Osteoblast (primary cell): ENCODE measurements at regions not wholly inside any gene's neighbourhood (a gene's known extent, or its start where the extent isn't known, plus 50 kb on each side); places are given as distances from the start of the nearest gene placed in this dataset.

Experiments used
- DNase-seq: peaks from one replicate; pipeline ENCODE4 v3.0.0; 2011; ENCODE audit warnings: low spot score, mixed read lengths; ENCODE audit not compliant: insufficient read length; ENCODE audit errors: missing footprints
- H2AFZ ChIP-seq: 2 replicates; pipeline ENCODE4 v1.6.0; 2011; ENCODE audit warnings: mild to moderate bottlenecking, low read length
- H3K27ac ChIP-seq: 2 replicates; pipeline ENCODE4 v1.5.1; 2011; ENCODE audit warnings: mild to moderate bottlenecking, low read depth, low read length, moderate library complexity
- H3K27me3 ChIP-seq: 2 replicates; pipeline ENCODE4 v1.6.0; 2012; ENCODE audit warnings: mild to moderate bottlenecking, control low read depth, inconsistent platforms, low read length, moderate library complexity; ENCODE audit not compliant: insufficient read depth
- H3K36me3 ChIP-seq: 2 replicates; pipeline ENCODE4 v1.5.1; 2011; ENCODE audit warnings: mild to moderate bottlenecking, low read length, control low read depth, moderate library complexity; ENCODE audit not compliant: insufficient read depth
- H3K4me1 ChIP-seq: 2 replicates; pipeline ENCODE4 v1.5.1; 2011; ENCODE audit warnings: mild to moderate bottlenecking, low read length, control low read depth, moderate library complexity; ENCODE audit not compliant: insufficient read depth
- H3K4me2 ChIP-seq: 2 replicates; pipeline ENCODE4 v1.6.0; 2011; ENCODE audit warnings: mild to moderate bottlenecking, low read length; ENCODE audit not compliant: insufficient read depth
- H3K4me3 ChIP-seq: fragments of 200-600 bp; sonication (generic); 3 replicates; pipeline ENCODE4 v1.5.1; 2012; ENCODE audit warnings: mild to moderate bottlenecking, low read length, inconsistent platforms; ENCODE audit not compliant: insufficient read depth
- H3K79me2 ChIP-seq: 2 replicates; pipeline ENCODE4 v1.6.0; 2012; ENCODE audit warnings: mild to moderate bottlenecking, low read length, control low read depth, inconsistent platforms; ENCODE audit not compliant: insufficient read depth
- H3K9me3 ChIP-seq: 2 replicates; pipeline ENCODE4 v1.5.1; 2011; ENCODE audit warnings: low read depth, low read length, control low read depth
- H4K20me1 ChIP-seq: 2 replicates; pipeline ENCODE4 v1.6.0; 2012; ENCODE audit warnings: mild to moderate bottlenecking, low read length, control low read depth; ENCODE audit not compliant: insufficient read depth
- TF ChIP-seq, protein P1 (sequence below): IDR thresholded peaks from 2 replicates; pipeline ENCODE4 v1.5.1; 2011; ENCODE audit warnings: mild to moderate bottlenecking, low read depth, low read length, moderate library complexity; ENCODE audit errors: extremely low read depth

DNA sequence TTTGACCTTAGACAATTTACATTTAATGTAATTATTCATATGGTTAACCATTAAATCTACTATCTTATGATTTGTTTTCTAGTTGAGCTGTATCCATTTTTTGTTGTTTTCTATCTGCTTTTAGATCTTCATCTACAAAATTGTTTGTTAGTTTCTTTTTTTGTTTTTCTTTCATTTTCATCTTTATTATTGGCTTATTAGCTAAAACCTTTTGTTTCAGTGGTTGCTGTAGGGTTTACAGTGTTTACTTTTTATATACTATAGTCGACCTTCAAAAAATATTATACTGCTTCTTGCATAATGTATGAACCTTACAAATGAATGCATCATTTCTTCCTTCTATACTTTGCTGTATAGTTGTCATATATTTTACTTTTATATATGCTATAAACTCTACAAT, 651.6 kb upstream of the PLXNA2 start:
- Histone ChIP-seq H2AFZ (no peak overlapping the region), H3K27me3 (no peaks in the 10 kb centered on the region), H3K79me2 (no peaks in the 10 kb centered on the region), H3K4me3 (no peak overlapping the region), H3K4me2 (no peak overlapping the region), H4K20me1 (no peaks in the 10 kb centered on the region), H3K9me3 (no peaks in the 10 kb centered on the region), H3K36me3 (no peaks in the 10 kb centered on the region), H3K4me1 (no peaks in the 10 kb centered on the region), H3K27ac (no peak overlapping the region)
- TF ChIP-seq, protein P1, sequence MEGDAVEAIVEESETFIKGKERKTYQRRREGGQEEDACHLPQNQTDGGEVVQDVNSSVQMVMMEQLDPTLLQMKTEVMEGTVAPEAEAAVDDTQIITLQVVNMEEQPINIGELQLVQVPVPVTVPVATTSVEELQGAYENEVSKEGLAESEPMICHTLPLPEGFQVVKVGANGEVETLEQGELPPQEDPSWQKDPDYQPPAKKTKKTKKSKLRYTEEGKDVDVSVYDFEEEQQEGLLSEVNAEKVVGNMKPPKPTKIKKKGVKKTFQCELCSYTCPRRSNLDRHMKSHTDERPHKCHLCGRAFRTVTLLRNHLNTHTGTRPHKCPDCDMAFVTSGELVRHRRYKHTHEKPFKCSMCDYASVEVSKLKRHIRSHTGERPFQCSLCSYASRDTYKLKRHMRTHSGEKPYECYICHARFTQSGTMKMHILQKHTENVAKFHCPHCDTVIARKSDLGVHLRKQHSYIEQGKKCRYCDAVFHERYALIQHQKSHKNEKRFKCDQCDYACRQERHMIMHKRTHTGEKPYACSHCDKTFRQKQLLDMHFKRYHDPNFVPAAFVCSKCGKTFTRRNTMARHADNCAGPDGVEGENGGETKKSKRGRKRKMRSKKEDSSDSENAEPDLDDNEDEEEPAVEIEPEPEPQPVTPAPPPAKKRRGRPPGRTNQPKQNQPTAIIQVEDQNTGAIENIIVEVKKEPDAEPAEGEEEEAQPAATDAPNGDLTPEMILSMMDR = no peak
- no peak for DNase-seq

DNA sequence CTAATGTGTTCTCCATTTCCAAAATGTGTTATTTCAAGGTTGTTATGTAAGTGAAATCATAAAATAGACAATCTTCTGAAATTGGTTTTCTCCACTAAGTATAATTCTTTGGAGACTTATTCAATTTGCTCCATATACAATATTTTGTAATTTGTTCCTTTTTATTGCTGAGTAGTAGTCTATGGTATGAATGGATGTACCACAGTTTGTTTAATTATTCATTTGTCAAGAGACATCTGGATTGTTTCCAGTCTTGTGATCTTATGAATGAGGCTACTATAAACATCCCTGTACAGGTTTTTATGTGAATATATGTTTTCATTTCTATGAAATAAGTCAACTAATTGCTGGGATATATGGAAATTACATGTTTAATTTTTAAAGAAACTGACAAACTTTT, 652.6 kb upstream of the PLXNA2 start:
- H3K4me2 ChIP-seq = no peak overlapping the region

DNA sequence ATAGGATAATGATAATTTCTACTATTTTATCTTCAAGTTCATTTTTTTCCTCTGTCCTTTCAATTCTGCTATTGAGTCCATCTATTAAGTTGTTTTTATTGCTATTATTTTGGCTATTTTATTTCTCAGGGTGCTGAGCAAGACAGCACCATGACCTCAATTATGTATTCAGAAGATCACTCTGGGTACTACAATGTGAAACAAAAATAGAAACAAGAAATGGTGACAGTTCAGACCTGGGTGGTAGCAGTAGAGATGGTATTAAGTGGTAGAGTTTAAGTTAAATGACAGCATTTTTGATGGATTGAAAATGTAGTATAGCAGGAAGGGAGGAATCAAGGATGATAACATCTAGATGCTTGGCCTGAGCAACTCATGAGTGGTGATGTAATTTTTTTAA, 655.3 kb upstream of the PLXNA2 start:
- Histone ChIP-seq H3K9me3 (no peaks in the 10 kb centered on the region), H3K27ac (no peak overlapping the region), H4K20me1 (no peaks in the 10 kb centered on the region), H3K4me3 (no peak overlapping the region), H3K4me1 (no peaks in the 10 kb centered on the region), H2AFZ (no peak overlapping the region), H3K79me2 (no peaks in the 10 kb centered on the region), H3K36me3 (no peaks in the 10 kb centered on the region), H3K4me2 (no peak overlapping the region), H3K27me3 (no peaks in the 10 kb centered on the region)
- DNase-seq = no peak
- TF ChIP-seq, protein P1 = no peak

More for the DNA sequence above, 652.6 kb upstream of the PLXNA2 start:
- Histone ChIP-seq H2AFZ (no peak overlapping the region), H3K4me1 (no peaks in the 10 kb centered on the region), H3K27me3 (no peaks in the 10 kb centered on the region), H4K20me1 (no peaks in the 10 kb centered on the region), H3K9me3 (no peaks in the 10 kb centered on the region), H3K79me2 (no peaks in the 10 kb centered on the region), H3K4me3 (no peak overlapping the region), H3K27ac (no peak overlapping the region), H3K36me3 (no peaks in the 10 kb centered on the region)
- no peak for DNase-seq
- TF ChIP-seq, protein P1 = no peak

DNA sequence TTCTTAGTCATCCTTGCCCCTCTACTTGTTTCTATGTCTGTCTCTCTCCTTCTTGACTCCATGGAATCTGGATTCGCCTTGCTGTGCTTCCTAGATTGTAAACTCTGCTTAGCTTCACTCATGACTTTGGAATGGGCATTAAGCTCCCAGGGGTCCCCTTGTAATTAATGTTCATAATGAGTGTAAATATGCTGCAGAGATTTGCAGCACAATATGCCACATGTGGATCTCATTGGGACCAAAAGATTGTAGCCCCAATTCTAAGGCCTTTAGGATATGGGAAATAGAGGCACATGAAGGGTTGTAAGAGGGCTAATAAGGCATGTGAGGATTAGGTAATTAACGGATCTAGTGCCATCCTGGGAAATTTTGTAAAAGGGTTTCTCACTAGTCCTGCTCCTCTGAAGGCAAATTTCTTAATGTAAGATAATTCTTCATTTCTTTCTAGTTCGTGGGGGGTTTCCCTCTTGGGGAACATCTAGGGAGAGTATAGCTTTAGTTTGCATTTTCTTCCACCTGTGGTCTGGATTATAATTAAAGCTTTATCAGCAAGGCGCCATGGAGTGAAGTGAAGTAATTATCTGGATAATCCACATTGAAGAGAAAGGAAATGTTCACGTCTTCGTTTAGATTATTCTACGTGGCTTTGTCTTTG, 659.2 kb upstream of the PLXNA2 start:
- H4K20me1 ChIP-seq = no peaks in the 10 kb centered on the region
- H3K79me2 ChIP-seq = no peaks in the 10 kb centered on the region
- TF ChIP-seq, protein P1 = no peak
- H3K4me1 ChIP-seq = no peaks in the 10 kb centered on the region
- no peak for DNase-seq
- H3K4me3 ChIP-seq = no peak overlapping the region
- no peak overlapping the region for H3K4me2 ChIP-seq
- no peak overlapping the region for H3K27ac ChIP-seq
- no peaks in the 10 kb centered on the region for H3K27me3 ChIP-seq
- H2AFZ ChIP-seq = no peak overlapping the region
- no peaks in the 10 kb centered on the region for H3K9me3 ChIP-seq
- no peaks in the 10 kb centered on the region for H3K36me3 ChIP-seq
